RCC 7860 (cell line): ENCODE measurements at regions not wholly inside any gene's neighbourhood (a gene's known extent, or its start where the extent isn't known, plus 50 kb on each side); places are given as distances from the start of the nearest gene placed in this dataset.

Experiments used
- DNase-seq: peaks from one replicate; pipeline ENCODE4 v3.0.0-alpha.2; 2015; ENCODE audit warnings: low spot score
- FAIRE-seq: peaks from 2 replicates; lab custom pipeline; 2012; peaks lifted over from hg19 to GRCh38; lab: Jason Lieb, UNC

DNA sequence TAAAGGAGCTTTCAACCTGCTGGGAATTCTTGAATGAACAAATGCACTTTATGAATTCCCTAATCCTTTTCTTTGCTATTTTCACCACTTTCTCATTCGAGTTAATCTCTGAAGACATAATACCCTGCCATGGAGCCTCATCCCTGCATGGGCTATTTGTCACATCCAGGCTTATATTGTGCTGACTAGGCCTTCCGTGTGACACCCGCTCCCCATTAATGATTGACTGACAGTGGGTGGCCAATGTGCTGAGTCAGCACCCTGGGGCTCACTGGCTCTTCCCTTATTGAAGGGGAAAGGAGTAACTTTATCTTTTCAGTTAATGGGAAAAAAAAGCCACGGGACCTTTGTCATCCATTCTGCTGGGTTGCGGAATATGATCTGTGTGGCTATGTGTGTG lies 1024.8 kb upstream of the EEF2KMT start:
- DNase-seq: peak; percentile 92
- peak; percentile 95 for FAIRE-seq

DNA sequence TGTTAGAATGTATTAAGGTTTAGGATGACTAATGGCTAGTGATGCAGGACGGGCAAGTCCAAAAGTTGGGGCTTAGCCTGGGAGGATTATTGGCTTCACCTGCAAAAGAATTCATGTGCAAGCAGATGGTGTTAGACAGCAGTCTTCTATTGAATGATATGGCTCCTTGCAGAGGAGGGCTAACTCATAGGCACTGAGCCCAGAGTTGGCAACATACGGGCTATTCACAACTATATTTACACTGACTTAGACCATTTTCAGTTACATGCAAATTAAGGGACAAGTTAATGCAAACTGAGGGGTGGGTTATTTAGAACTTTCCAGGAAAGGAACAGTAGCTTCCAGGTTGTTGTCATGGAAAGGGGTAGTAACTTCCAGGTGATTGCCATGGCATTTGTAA lies 1017.1 kb upstream of the EEF2KMT start:
- DNase-seq: no peak
- FAIRE-seq: no peak

DNA sequence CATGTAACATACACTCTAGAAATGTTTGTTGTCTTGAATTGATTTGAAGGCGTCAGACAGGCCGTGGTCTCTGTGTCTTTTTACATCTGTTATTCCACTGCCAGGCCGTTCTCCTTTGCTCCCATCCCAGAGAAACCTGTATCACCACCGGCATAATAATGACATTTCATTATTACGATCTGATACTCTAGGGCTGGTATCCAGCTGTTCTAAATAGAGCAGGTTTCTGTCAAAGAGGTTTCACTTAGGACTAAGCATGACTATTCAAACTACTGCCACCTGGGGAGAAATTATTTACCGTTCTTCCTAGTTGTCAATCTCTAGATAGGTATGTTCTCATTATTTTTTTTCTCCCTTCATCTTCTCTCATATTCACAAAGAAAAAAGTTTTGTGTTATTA lies 1016.2 kb upstream of the EEF2KMT start:
- FAIRE-seq (no peak), DNase-seq (no peak)

DNA sequence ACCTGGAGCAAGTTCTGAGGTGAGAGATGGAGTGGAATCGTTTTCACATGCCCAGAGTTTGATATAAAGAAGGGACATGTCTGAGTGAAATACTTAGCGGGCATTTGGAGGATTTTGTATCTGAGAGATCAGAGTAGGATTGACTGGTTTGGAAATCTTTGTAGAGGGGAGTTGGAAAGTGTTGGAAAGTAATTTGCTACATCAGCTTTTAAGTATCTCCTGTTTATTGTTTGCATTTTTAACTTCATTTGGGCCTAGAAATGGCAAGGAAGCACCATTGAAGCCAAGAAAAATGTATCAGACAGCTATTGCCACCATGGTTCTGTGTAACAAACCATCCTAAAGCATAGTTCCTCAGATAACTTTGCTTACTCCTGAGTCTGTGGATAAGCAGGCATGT lies 1015.1 kb upstream of the EEF2KMT start:
- FAIRE-seq (no peak), DNase-seq (no peak)

DNA sequence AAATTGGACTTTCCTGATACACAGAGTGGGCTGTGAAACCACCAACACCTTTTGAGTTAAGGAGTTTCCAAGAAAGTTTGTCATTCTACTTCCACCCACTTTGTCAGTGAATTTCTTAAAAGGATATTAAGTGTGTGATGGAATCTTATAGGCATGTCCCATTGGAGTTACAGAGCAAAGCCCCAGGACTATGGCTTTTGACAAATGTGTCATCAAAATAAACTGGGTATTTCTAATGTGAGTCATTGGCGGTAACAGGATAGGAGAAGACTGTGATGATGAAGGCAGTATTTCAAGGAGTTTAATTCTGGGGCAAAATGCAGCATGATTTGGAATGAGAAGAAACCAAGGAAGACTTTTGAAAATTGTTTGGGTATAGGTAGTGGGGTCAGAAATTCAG lies 1013.8 kb upstream of the EEF2KMT start:
- DNase-seq: peak; percentile 80
- peak; percentile 93 for FAIRE-seq

DNA sequence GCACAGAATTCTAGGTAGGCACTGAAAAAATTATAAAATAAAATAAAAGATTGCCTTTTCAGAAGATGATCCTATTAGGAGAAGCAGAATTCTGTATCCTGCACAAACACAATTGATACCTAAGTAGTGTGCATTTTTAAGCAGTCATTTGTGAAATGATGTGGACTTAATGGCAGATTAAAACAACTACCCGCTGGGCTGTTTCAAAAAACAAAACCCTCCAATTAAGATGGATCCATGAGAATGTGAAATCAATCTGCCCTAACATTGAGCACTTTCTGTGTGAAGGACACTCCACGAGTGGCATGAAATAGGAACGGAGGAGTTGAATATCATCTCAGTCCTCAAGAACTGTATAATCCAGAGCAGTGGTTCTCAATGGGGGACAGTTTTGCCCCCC lies 1012.8 kb upstream of the EEF2KMT start:
- FAIRE-seq: no peak
- DNase-seq: no peak

DNA sequence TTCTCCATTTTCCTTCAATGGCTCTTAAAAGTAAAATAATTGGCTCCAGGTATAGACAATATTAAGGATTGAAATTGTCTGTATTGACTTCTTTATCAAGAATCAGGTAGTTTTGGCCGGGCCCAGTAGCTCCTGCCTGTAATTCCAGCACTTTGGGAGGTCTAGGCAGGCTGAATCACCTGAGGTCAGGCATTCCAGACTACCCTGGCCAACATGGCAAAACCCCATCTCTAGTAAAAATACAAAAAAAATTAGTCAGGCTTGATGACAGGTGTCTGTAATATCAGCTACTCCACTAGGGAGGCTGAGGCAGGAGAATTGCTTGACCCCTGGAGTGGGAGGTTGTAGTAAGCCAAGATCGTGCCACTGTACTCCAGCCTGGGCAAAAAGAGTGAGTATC lies 1008.5 kb upstream of the EEF2KMT start:
- DNase-seq: no peak
- FAIRE-seq: no peak

DNA sequence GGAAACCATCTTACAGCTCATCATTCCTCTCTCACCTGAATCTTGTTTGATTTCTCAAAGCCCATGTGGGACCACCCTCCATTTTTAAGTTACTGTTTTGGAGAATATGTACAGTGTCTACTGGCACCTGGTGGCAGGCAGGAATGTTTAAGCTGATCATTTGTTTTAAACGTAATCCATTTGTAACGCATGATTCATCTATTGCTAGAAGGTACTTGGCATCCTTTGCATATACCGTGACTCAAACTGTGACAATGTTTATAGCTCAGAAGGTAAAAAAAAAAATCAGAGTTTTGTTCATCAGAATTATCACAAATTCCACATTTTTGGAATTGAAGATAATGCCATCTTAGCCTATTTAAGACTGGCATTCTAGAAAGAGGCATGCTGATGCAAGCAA lies 1007.5 kb upstream of the EEF2KMT start:
- DNase-seq (peak; percentile 21), FAIRE-seq (peak; percentile 77)

DNA sequence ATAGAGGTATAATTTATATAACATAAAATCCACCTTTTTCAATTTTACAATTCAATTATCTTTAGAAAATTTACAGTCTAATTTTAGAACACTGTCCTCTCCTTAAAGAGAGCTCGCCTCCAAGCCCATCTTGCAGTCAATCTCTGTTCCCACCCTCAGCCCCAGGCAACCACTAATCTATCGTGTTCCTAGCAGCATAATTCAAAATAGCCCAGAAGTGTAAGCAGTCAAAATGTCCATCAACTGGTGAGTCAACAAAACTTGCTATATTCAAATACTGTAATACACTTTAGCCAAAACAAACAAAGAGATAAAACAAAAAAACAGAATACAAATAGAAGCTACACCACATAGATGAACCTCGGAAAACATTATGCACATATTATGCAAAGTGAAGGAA lies 1006.8 kb upstream of the EEF2KMT start:
- DNase-seq (no peak), FAIRE-seq (no peak)

DNA sequence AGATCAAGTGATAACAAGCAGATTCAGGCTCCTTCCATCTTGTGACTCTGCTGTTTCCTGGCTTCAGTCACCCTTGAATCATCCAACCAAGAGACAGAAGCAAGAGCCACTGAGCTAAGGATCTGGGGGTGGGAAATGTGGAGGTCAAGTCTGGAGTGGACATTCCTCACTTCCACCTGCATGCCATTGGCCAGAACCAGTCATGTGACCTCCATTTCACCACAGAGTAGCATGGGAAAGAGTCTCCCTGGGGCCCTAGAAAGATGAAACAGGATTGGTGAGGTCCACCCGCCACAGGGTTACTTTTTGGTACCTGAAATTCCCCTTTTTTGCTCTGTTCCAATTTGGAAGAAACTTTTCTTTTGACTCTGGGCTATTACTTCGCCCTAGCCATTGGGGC lies 1006.0 kb upstream of the EEF2KMT start:
- no peak for FAIRE-seq
- no peak for DNase-seq

DNA sequence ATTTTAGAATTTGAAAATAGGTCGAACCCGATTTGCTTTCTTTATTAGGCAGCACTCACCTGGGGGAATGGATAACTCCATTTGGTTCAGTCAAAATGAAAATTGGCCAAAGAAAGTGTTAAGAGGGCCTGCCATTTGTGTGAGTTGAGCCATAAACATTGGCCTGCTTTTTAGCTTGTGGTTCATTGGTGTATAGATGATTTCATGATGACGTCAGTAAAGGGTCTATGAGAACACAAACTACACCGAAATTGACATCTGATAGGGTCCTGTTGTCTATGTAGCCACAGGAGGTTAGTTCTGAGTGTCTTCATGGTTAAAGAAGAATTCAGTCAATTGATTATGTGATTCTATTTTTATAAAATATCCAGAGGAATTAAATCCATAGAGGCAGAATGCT lies 1001.5 kb upstream of the EEF2KMT start:
- DNase-seq (no peak), FAIRE-seq (no peak)

DNA sequence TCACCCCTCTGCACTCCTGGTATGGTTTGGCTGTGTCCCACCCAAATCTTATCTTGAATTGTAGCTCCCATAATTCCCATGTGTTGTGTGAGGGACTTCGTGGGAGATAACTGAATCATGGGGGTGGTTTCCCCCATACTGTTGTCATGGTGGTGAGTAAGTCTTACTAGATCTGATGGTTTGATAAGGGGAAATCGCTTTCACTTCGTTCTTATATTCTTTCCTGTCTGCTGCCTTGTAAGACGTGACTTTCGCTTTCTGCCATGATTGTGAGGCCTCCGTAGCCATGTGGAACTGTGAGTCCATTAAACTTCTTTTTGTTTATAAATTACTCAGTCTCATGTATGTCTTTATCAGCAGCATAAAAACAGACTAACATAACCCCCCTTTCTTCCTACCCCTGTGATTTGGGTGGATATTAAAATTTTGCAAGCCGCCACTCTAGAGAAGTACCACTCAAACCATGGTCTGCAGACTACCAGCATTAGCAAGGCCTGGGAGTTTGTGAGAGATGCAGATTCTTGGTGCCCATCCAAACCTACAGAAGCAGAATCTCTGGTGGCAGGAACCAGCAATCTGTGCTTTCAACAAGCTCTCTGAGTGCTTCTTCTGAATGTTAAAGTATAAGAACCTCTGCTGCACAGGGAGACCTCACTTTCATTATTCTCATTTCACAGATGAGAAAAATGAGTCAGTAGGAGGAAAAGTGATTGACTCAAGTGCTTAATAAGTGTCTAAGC lies 999.5 kb upstream of the EEF2KMT start:
- no peak for FAIRE-seq
- DNase-seq: peak; percentile 41

DNA sequence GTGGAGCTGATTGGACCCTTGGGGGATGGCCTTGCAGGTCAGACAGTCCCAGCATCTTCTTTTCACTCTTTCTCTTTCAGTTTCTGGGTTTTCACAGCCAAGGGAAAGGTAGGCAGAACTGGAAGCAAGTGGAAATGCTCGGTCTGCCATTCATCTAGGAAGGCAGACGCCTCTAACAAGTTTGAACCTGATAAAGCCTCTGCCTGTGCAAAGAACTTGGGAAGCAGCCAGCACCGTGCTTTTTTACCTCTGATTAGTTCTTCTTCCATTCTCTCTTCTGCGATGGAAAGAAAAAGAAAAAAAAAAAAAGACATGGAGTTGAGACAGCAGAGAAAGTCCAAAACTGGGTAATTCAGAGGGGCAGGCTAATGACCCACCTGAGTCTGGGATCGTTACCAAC lies 997.8 kb upstream of the EEF2KMT start:
- FAIRE-seq (no peak), DNase-seq (no peak)

DNA sequence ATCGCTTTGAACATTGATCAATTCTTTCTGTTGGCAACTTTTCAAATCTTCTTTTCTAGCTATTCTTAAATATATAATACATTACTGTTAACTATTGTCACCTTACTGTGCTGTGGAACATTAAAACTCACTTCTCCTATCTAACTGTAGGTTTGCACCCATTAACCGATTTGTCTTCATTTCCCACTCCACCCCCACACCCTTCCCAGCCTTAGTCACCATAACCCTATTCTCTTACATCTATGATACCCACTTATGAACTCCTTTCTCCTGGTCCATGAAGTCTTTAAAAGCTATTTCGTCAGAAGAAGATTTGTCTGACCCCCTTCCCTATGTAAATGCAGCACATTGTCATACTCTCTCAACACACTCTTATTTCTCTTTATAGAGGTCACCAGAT lies 993.4 kb upstream of the EEF2KMT start:
- DNase-seq: no peak
- no peak for FAIRE-seq

DNA sequence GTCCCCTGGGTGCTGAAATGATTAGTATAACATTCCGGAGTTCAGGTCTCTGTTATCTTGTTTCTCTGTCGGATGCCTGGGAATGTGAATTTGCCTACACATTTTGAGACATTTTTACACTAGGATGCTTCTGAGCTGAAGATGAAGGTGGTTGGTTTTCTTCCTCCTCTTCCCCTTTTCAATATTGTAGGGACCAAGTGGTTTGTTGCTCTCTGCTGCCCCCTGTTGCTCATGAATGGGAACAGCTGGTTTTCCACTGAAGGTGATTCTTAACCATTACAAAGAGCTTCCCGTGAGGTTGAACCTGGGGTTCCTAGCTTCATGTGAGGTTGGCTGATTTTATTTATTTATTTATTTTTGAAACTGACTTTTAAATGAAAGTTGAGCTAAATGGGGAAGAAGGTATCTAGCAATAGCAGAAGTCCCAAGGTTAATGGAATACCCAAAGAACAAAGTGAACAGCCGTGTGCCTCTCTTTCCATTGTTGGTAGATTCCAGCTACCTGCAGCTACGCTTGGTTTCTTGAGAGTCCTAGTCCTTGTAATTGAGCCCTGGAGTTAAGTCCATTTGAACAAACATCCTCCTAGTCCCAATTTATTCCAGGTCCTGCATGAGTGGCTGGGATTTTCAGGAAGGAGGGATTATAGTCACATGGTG lies 983.9 kb upstream of the EEF2KMT start:
- DNase-seq (peak; percentile 10), FAIRE-seq (no peak)

DNA sequence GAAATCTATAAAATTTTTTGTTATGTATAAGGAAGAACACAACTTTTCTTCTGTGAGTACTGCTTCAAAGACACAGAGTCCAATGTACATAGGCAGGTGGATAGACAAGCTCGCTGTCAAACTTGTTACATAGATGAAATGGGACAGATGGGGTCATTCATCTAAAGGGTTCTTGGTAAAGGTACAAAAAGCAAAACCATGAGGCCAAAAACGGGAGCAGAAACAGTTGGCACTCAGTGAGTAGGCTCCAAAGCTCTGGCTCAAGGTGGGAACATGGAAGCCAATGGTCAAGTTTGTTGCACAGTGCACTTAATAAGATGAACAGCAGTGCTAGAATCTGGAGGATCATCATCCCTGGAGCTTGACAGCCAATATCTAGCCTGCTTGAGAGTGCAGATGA lies 979.0 kb upstream of the EEF2KMT start:
- DNase-seq (no peak), FAIRE-seq (no peak)

DNA sequence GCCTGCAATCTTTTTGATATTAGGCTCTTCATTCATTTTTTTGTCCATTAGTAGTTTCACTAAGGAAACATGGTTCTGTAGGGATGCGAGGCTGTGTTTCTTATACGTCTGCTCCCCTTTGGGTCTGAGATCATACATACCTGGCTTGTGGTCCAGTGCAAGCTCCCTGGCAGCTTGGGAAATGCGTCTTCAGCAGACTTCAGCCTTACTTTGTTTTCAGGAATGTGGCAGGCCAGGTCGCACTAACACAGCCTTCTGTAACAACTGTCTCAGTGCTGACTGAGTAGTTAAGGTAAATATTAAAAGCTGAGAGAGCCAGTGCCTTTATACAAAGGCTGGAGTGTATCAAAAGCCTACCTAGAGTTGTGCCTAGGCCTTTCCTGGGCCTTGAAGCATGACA lies 970.5 kb upstream of the EEF2KMT start:
- DNase-seq: no peak
- no peak for FAIRE-seq

DNA sequence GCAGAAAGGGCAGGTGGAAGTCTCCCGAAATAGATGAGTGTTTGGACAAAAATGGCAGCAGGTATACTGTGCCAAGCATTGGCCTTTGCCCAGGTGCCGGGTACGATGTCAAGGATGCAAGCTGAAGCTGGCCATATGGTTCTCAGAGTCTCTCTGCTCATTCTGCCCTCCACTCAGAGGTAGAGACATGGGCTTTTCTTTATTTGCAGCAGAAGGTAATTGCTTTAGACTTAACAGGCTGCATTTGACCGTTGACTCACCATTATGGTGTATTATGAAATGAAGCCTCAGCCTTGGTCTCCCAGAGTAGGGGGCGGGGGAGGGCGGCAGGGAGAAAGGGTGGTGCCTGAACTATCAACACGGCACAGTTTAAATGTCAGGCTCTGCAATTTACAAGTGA lies 969.1 kb upstream of the EEF2KMT start:
- FAIRE-seq (no peak), DNase-seq (no peak)

DNA sequence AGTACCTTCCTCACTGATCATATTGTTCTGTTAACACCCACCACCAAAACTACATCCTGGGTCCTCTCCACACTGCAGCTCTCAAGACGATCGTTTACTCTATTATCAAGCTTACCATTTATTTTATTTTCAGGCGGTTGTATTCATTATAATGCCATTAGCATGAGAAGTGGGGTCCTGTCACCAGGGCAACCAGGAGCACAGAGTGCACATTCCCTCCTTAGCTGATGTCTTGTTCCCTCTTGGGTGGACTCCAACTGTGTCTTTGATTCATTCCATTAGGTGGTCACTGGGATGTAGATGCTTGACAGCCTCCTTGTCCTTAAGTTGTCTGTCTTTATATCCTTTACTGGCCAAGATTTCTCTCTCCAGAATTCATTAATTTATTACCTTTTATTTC lies 965.9 kb upstream of the EEF2KMT start:
- FAIRE-seq: no peak

DNA sequence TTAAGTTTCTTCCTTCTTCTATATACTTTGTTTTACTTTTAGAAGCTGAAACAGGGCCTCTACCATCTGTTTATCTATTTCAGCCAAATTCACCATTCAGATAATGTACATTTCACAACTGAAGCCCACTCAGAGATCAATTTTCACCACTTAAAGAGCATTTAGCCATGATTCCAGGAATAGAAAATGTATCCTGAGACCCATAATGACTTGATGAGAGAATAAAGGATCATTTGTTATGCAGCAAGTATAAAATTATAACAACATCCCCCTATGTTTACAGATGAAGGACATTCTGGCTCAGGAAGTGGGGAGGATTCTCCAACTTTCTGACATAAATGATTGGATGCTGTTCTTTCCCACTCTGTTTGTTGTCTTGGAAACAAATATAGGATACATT lies 962.1 kb upstream of the EEF2KMT start:
- no peak for FAIRE-seq
- DNase-seq: no peak

More for the DNA sequence above, 965.9 kb upstream of the EEF2KMT start:
- DNase-seq: no peak

DNA sequence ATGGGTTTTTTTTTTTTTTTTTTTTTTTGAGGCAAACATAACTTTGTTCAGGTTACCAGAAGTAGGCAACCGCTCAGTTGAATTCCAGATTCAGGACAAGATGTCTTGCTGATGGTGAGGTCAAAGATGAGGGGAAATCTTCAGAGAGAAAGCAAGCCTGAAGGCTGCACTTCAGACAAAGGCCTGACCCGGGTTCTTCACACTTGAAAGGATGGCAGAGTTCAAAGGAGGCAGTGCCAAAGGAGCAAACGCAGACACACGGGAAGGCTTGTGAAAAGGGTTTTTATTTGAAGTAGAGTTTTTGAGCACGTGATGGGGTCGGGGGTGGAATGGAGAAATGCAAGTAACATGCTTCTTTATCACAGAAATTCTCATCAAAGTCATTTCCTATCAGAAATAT lies 960.2 kb upstream of the EEF2KMT start:
- no peak for FAIRE-seq

DNA sequence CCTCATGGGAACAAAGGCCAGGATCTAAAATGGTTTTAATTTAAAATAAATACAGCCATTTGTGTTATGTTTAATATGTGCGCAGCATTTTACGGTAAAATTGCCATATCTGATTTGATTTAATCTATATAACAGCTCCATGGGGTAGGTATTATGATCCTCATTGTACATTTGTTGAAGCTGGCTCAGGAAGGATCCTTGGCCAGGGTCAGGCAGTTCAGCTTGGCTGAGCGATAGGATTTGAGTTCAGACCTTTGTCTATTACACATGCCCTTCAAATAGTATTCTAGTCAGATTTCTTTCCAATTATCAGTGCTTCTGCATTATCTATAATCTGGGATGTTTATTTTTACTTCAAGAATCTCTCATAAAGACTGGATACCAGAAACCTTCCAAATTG lies 950.4 kb upstream of the EEF2KMT start:
- FAIRE-seq: no peak
- no peak for DNase-seq

More for the DNA sequence above, 960.2 kb upstream of the EEF2KMT start:
- no peak for DNase-seq

DNA sequence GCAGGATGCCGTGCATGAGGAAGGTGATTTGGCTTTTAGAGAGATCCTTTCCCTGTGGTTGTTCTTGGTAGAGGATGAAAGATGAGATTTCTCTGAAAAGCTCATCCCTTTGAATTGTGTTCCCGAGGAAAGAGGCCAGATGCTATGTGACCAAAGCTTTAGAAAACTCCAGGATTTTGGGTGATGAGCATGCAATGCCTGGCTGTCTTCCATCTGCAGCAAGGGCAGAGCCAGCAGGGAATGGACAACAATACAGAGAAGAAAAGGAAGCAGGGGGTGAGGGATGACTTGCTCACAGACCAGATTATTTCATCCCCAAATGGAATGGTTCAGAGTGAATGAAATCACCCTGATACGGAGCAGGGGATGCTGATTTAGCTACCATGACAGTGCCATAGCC lies 949.7 kb upstream of the EEF2KMT start:
- FAIRE-seq: no peak
- DNase-seq: no peak
